Left lobe of liver (tissue), 2 donors: ENCODE measurements at regions not wholly inside any gene's neighbourhood (a gene's known extent, or its start where the extent isn't known, plus 50 kb on each side); places are given as distances from the start of the nearest gene placed in this dataset.

ENCODE experiments used
- ATAC-seq: fragments of 200-7000 bp; cut with Tn5 transposase; one replicate; pipeline ENCODE4 v1.9.1; 2020; ENCODE audit warnings: mild to moderate bottlenecking, moderate library complexity
- DNase-seq: peaks from one replicate; pipeline ENCODE4 v3.0.0-alpha.2; 2020; ENCODE audit warnings: low spot score
- donor health status: DM: no; HTN: no; CAD: no; lungs with moderate emphysema.
- donor health status: DM: no; HTN: yes; CAD: no.

GRCh38 chr3:117434661-117435412 lies 725.3 kb downstream of the TUSC7 start:
- DNase-seq: no peak

GRCh38 chr3:117435506-117435905 lies 725.9 kb downstream of the TUSC7 start:
- no peak for ATAC-seq

More at GRCh38 chr3:117434661-117435412, 725.3 kb downstream of the TUSC7 start:
- no peak for ATAC-seq

GRCh38 chr3:117439812-117440211 lies 730.2 kb downstream of the TUSC7 start:
- ATAC-seq (peak; percentile 52), DNase-seq (no peak)

More at GRCh38 chr3:117435506-117435905, 725.9 kb downstream of the TUSC7 start:
- no peak for DNase-seq

GRCh38 chr3:117441851-117442250 lies 732.3 kb downstream of the TUSC7 start:
- no peak for ATAC-seq
- no peak for DNase-seq

GRCh38 chr3:117442566-117442965 lies 733.0 kb downstream of the TUSC7 start:
- ATAC-seq (no peak), DNase-seq (no peak)

- no peak for DNase-seq
- ATAC-seq: no peak
Measured at GRCh38 chr3:117443014-117443413, 733.4 kb downstream of the TUSC7 start.

GRCh38 chr3:117444175-117444574 lies 734.6 kb downstream of the TUSC7 start:
- ATAC-seq: no peak
- no peak for DNase-seq

GRCh38 chr3:117447419-117447818 lies 737.8 kb downstream of the TUSC7 start:
- DNase-seq: no peak
- no peak for ATAC-seq

GRCh38 chr3:117450026-117450425 lies 740.4 kb downstream of the TUSC7 start:
- DNase-seq: no peak
- no peak for ATAC-seq

GRCh38 chr3:117454254-117454653 lies 744.7 kb downstream of the TUSC7 start:
- no peak for ATAC-seq
- no peak for DNase-seq

GRCh38 chr3:117454908-117455307 lies 745.3 kb downstream of the TUSC7 start:
- ATAC-seq (no peak), DNase-seq (no peak)

- ATAC-seq (no peak), DNase-seq (no peak)
Measured at GRCh38 chr3:117455782-117456181, 746.2 kb downstream of the TUSC7 start.

GRCh38 chr3:117463276-117464115 lies 753.9 kb downstream of the TUSC7 start:
- DNase-seq: no peak

GRCh38 chr3:117471831-117472230 lies 762.3 kb downstream of the TUSC7 start:
- no peak for ATAC-seq
- DNase-seq: no peak

More at GRCh38 chr3:117463276-117464115, 753.9 kb downstream of the TUSC7 start:
- ATAC-seq: no peak

- no peak for ATAC-seq
- no peak for DNase-seq
Measured at GRCh38 chr3:117473981-117474538, 764.5 kb downstream of the TUSC7 start.

GRCh38 chr3:117476572-117476971 lies 767.0 kb downstream of the TUSC7 start:
- no peak for DNase-seq
- no peak for ATAC-seq

GRCh38 chr3:117477214-117477755 lies 767.7 kb downstream of the TUSC7 start:
- ATAC-seq: peak; percentile 48
- DNase-seq: no peak

- ATAC-seq: no peak
- no peak for DNase-seq
Measured at GRCh38 chr3:117479095-117479494, 769.5 kb downstream of the TUSC7 start.

- ATAC-seq (no peak), DNase-seq (no peak)
Measured at GRCh38 chr3:117480525-117480924, 770.9 kb downstream of the TUSC7 start.

- no peak for ATAC-seq
- no peak for DNase-seq
Measured at GRCh38 chr3:117480972-117481371, 771.4 kb downstream of the TUSC7 start.

- DNase-seq: no peak
- no peak for ATAC-seq
Measured at GRCh38 chr3:117483839-117484238, 774.3 kb downstream of the TUSC7 start.
